Endothelial cell of umbilical vein (primary cell): ENCODE measurements at regions not wholly inside any gene's neighbourhood (a gene's known extent, or its start where the extent isn't known, plus 50 kb on each side); places are given as distances from the start of the nearest gene placed in this dataset.

Experiments used
- BruUV-seq: library from RNA; stranded (reverse); fragments of 400-500 nt; replicated peaks from 2 replicates; lab custom pipeline; 2021; lab: Mats Ljungman, UMichigan
- CTCF ChIA-PET: fragments of 300-600, 350-600 bp; sonication (Branson Sonifier 250); formaldehyde crosslinking; loops from one replicate; lab custom pipeline; 2021; ENCODE audit warnings: antibody characterized with exemption, inconsistent platforms; lab: Charles Lee
- POLR2A ChIA-PET: fragments of 300-600, 350-600 bp; sonication (Branson Sonifier 250); formaldehyde crosslinking; loops from one replicate; lab custom pipeline; 2021; ENCODE audit warnings: antibody characterized with exemption, inconsistent platforms; lab: Charles Lee
- DNase-seq: peaks from one replicate; pipeline ENCODE4 v3.0.0-alpha.2; 2011; ENCODE audit warnings: low read depth, low spot score
- FAIRE-seq: peaks from 2 replicates; lab custom pipeline; 2011; peaks lifted over from hg19 to GRCh38; lab: Jason Lieb, UNC
- H2AFZ ChIP-seq: 2 replicates; pipeline ENCODE4 v1.6.0; 2012; ENCODE audit warnings: low read depth, low read length, control low read depth, inconsistent platforms
- H3K27ac ChIP-seq: 2 replicates; pipeline ENCODE4 v1.5.1; 2011; ENCODE audit warnings: low read depth, mild to moderate bottlenecking, control low read depth, low read length, moderate library complexity; ENCODE audit not compliant: insufficient read depth
- H3K27me3 ChIP-seq, 2 experiments: 2 replicates each; pipeline versions ENCODE4 v1.6.0 to v1.6.1; 2011; ENCODE audit warnings: low read length in 2 of 2, mixed read lengths in 1 of 2; ENCODE audit not compliant: control insufficient read depth in 2 of 2, insufficient read depth in 2 of 2
- H3K36me3 ChIP-seq, 2 experiments: 2 replicates in 1 of 2; 3 replicates in 1 of 2; pipeline ENCODE4 v1.5.1; 2011; ENCODE audit warnings: low read length in 2 of 2, mild to moderate bottlenecking in 1 of 2, moderate library complexity in 1 of 2; ENCODE audit not compliant: control insufficient read depth in 2 of 2, insufficient read depth in 2 of 2; ENCODE audit errors: extremely low read depth in 1 of 2
- H3K4me1 ChIP-seq: 3 replicates; pipeline ENCODE4 v1.5.1; 2011; ENCODE audit warnings: mild to moderate bottlenecking, low read length; ENCODE audit not compliant: control insufficient read depth, insufficient read depth; ENCODE audit errors: extremely low read depth
- H3K4me2 ChIP-seq: 2 replicates; pipeline ENCODE4 v1.6.1; 2011; ENCODE audit warnings: low read length, control low read depth, mixed read lengths; ENCODE audit not compliant: insufficient read depth
- H3K4me3 ChIP-seq, 3 experiments: fragments of 200-600 bp in 1 of 3; sonication (generic), shearing (Covaris generic) in 1 of 3; replicated peaks in 1 of 3; 2 replicates each; pipeline ENCODE4 v1.5.1; 2011 to 2016; ENCODE audit warnings: control low read depth in 3 of 3, low read length in 3 of 3, mild to moderate bottlenecking in 2 of 3, inconsistent platforms in 1 of 3, low read depth in 1 of 3, moderate library complexity in 1 of 3; ENCODE audit not compliant: insufficient read depth in 1 of 3
- H3K79me2 ChIP-seq: 2 replicates; pipeline ENCODE4 v1.6.0; 2012; ENCODE audit warnings: low read length, inconsistent platforms; ENCODE audit not compliant: control insufficient read depth, insufficient read depth
- H3K9ac ChIP-seq: replicated peaks from 2 replicates; pipeline ENCODE3; 2011; ENCODE audit warnings: low read length, control low read depth; ENCODE audit not compliant: insufficient read depth; ENCODE audit errors: extremely low read depth
- H3K9me1 ChIP-seq: replicated peaks from 3 replicates; pipeline ENCODE4 v1.6.0; 2011; ENCODE audit warnings: mild to moderate bottlenecking, low read length; ENCODE audit not compliant: control insufficient read depth, insufficient read depth; ENCODE audit errors: extremely low read depth
- H3K9me3 ChIP-seq: replicated peaks from 2 replicates; pipeline ENCODE4 v1.5.1; 2012; ENCODE audit warnings: low read length, inconsistent platforms; ENCODE audit not compliant: control insufficient read depth, insufficient read depth
- H4K20me1 ChIP-seq: replicated peaks from 2 replicates; pipeline ENCODE3; 2011; ENCODE audit warnings: mild to moderate bottlenecking, low read length; ENCODE audit not compliant: control insufficient read depth, insufficient read depth; ENCODE audit errors: extremely low read depth
- EZH2 ChIP-seq: IDR thresholded peaks from 2 replicates; pipeline ENCODE4 v1.6.1; 2012; ENCODE audit warnings: borderline replicate concordance, low read depth, mild to moderate bottlenecking, moderate library complexity, low read length, inconsistent platforms; ENCODE audit not compliant: severe bottlenecking
- FOS ChIP-seq: IDR thresholded peaks from 2 replicates; pipeline ENCODE4 v1.6.1; 2011; ENCODE audit warnings: mild to moderate bottlenecking, low read length, moderate library complexity, borderline replicate concordance; ENCODE audit not compliant: insufficient read depth
- GATA2 ChIP-seq: IDR thresholded peaks from 2 replicates; pipeline ENCODE4 v1.7.0; 2011; ENCODE audit warnings: low read depth, mild to moderate bottlenecking, moderate library complexity, mixed read lengths, low read length; ENCODE audit not compliant: insufficient read length, insufficient read depth
- JUN ChIP-seq: IDR thresholded peaks from 2 replicates; pipeline ENCODE4 v1.6.1; 2011; ENCODE audit warnings: borderline replicate concordance, low read depth; ENCODE audit not compliant: insufficient read length, insufficient read depth
- MYC ChIP-seq: IDR thresholded peaks from one replicate; pipeline ENCODE4 v1.6.1; 2011; ENCODE audit warnings: mild to moderate bottlenecking, low read depth, low read length
- POLR2A ChIP-seq: IDR thresholded peaks from 2 replicates; pipeline ENCODE4 v1.6.1; 2012; ENCODE audit warnings: low read depth, mild to moderate bottlenecking, control low read depth, low read length
- POLR2AphosphoS5 ChIP-seq: IDR thresholded peaks from 2 replicates; pipeline ENCODE4 v1.6.1; 2012; ENCODE audit warnings: low read depth, mild to moderate bottlenecking, control low read depth, low read length, moderate library complexity; ENCODE audit not compliant: insufficient read depth
- dilution Hi-C: fragments of 300-500 bp; cut with MboI; formaldehyde crosslinking; loops from one replicate; pipeline ENCODE4 v1.15.0; 2019; ENCODE audit warnings: low sequenced_read_pairs; ENCODE audit not compliant: extremely low pct_ligation_motif_present
- intact Hi-C: fragments of 100-400 bp; cut with micrococcal nuclease; formaldehyde crosslinking; loops from one replicate; pipeline ENCODE4 v1.10.0; 2022
- TF ChIP-seq, protein P1 (sequence below): IDR thresholded peaks from 2 replicates; pipeline ENCODE4 v1.6.1; 2011; ENCODE audit not compliant: insufficient read depth, insufficient read length
- TF ChIP-seq, protein P2 (sequence below), 2 donors: IDR thresholded peaks; 1 replicate in 1 of 2; 2 replicates in 1 of 2; pipeline ENCODE4 v1.5.1; 2011; ENCODE audit warnings: low read length in 2 of 2, mild to moderate bottlenecking in 2 of 2, moderate library complexity in 2 of 2, control low read depth in 1 of 2, inconsistent platforms in 1 of 2, low read depth in 1 of 2; ENCODE audit not compliant: insufficient read depth in 1 of 2; ENCODE audit errors: extremely low read depth in 1 of 2

DNA sequence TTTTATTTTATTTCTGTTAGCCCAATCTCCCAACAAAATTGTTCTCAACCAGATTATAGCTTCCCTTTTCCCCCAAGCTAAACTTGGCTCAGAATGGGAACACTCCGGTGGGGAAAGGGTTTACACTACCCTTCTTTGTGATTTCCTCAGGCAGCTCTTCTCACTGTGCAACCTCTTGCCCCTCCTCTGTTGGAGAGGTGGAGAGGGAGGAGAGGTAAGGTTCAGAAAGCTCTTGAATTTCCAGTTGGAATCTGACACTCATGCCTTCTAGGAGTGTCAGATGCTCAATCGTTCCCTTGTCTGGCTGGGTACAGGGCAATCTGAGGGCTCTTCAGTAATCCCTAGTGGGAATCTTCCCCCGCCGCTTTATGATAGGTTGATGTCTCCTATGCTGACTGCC is 486.1 kb upstream of the KLF12 start:
- ChIA-PET POLR2A (no interaction called here), CTCF (no interaction called here)
- no peak for DNase-seq
- H4K20me1 ChIP-seq = no peaks in the 10 kb centered on the region
- no peak overlapping the region for H3K4me2 ChIP-seq
- H3K4me3 ChIP-seq = no peak overlapping the region
- H2AFZ ChIP-seq = no peak overlapping the region
- H3K9me3 ChIP-seq = no peaks in the 10 kb centered on the region
- no peak overlapping the region for H3K27ac ChIP-seq
- no peak for FAIRE-seq
- H3K36me3 ChIP-seq = no peaks in the 10 kb centered on the region
- dilution Hi-C loops = no loop called here
- H3K79me2 ChIP-seq = no peaks in the 10 kb centered on the region
- TF ChIP-seq POLR2A (no peak), GATA2 (no peak), MYC (no peak), EZH2 (no peak)
- TF ChIP-seq, protein P1, sequence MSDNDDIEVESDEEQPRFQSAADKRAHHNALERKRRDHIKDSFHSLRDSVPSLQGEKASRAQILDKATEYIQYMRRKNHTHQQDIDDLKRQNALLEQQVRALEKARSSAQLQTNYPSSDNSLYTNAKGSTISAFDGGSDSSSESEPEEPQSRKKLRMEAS = no peak
- TF ChIP-seq, protein P2, sequence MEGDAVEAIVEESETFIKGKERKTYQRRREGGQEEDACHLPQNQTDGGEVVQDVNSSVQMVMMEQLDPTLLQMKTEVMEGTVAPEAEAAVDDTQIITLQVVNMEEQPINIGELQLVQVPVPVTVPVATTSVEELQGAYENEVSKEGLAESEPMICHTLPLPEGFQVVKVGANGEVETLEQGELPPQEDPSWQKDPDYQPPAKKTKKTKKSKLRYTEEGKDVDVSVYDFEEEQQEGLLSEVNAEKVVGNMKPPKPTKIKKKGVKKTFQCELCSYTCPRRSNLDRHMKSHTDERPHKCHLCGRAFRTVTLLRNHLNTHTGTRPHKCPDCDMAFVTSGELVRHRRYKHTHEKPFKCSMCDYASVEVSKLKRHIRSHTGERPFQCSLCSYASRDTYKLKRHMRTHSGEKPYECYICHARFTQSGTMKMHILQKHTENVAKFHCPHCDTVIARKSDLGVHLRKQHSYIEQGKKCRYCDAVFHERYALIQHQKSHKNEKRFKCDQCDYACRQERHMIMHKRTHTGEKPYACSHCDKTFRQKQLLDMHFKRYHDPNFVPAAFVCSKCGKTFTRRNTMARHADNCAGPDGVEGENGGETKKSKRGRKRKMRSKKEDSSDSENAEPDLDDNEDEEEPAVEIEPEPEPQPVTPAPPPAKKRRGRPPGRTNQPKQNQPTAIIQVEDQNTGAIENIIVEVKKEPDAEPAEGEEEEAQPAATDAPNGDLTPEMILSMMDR (IDR thresholded peaks at IDR 0.05; ENCODE audit: extremely low read depth in 1 of 2, insufficient read depth in 1 of 2, low read depth in 1 of 2, low read length in 2 of 2) = no peak
- no peaks in the 10 kb centered on the region for H3K27me3 ChIP-seq
- no peak overlapping the region for H3K9ac ChIP-seq
- H3K4me1 ChIP-seq = no peaks in the 10 kb centered on the region
- intact Hi-C loops = no loop called here
- no peaks in the 10 kb centered on the region for H3K9me1 ChIP-seq
- BruUV-seq = no TSS peak

DNA sequence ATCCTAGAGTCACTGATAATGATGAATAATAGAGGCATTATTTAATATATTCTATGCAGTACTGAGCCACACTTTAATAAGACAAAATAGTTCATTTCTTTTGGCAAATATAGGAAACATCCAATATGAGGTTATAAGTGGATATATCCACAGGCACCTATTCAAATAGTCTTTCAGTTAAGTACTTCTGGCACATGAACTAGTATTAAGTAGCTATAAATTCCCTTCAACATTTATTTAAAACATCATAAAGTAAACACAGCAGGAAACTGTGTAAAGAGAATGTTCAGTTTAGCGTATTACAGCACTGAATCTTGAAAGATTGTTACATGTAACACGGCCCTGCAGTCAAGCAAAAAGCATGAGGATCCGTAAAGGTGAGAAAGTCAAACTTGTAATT is 463.3 kb upstream of the KLF12 start:
- no TSS peak for BruUV-seq
- CTCF ChIA-PET = no interaction called here
- Histone ChIP-seq H3K36me3 (no peaks in the 10 kb centered on the region), H3K4me1 (no peaks in the 10 kb centered on the region), H4K20me1 (no peaks in the 10 kb centered on the region), H3K4me3 (no peak overlapping the region), H2AFZ (no peak overlapping the region), H3K79me2 (no peaks in the 10 kb centered on the region), H3K9me3 (no peaks in the 10 kb centered on the region), H3K9ac (no peak overlapping the region), H3K9me1 (no peaks in the 10 kb centered on the region), H3K4me2 (no peak overlapping the region), H3K27ac (no peak overlapping the region), H3K27me3 (peaks cover 0 to 5% of the 10 kb centered on the region in 2 experiments)
- no peak for TF ChIP-seq EZH2
- no peak for TF ChIP-seq MYC
- TF ChIP-seq, protein P1 = no peak
- TF ChIP-seq, protein P2 (IDR thresholded peaks at IDR 0.05; ENCODE audit: extremely low read depth in 1 of 2, insufficient read depth in 1 of 2, low read depth in 1 of 2, low read length in 2 of 2) = no peak
- TF ChIP-seq JUN = no peak
- no peak for TF ChIP-seq POLR2A
- no peak for TF ChIP-seq GATA2
- no peak for TF ChIP-seq FOS
- TF ChIP-seq POLR2AphosphoS5 = no peak
- FAIRE-seq = no peak
- intact Hi-C loops = no loop called here
- no peak for DNase-seq
- POLR2A ChIA-PET = no interaction called here
- dilution Hi-C loops = no loop called here
